Fibroblast of lung (primary cell): ENCODE measurements at regions not wholly inside any gene's neighbourhood (a gene's known extent, or its start where the extent isn't known, plus 50 kb on each side); places are given as distances from the start of the nearest gene placed in this dataset.

Experiments used
- CTCF ChIP-seq, 2 donors: IDR thresholded peaks in 1 of 2; conservative IDR thresholded peaks in 1 of 2; 1 replicate in 1 of 2; 2 replicates in 1 of 2; pipeline ENCODE4 v1.5.1; 2011 to 2012; ENCODE audit warnings: low read length in 2 of 2, control low read depth in 1 of 2, inconsistent platforms in 1 of 2, low read depth in 1 of 2, mild to moderate bottlenecking in 1 of 2
- EZH2 ChIP-seq: IDR thresholded peaks from 2 replicates; pipeline ENCODE4 v1.5.1; 2012; ENCODE audit warnings: low read length, control low read depth, mild to moderate bottlenecking; ENCODE audit errors: missing control alignments

- TF ChIP-seq CTCF (conservative IDR thresholded peaks at IDR 0.05 in 1 of 2, IDR thresholded peaks at IDR 0.05 in 1 of 2; ENCODE audit: low read depth in 1 of 2, low read length in 2 of 2), result no peak
- no peak for TF ChIP-seq EZH2
Measured at GRCh38 chr4:134393592-134393991, 192.0 kb upstream of the PABPC4L start.
